ENCODE measurements at regions not wholly inside any gene's neighbourhood (a gene's known extent, or its start where the extent isn't known, plus 50 kb on each side); places are given as distances from the start of the nearest gene placed in this dataset.
"Not testable (repeated sequence)": the region's sequence is repeated elsewhere in the genome, so short reads cannot be mapped to it uniquely, and the experiment has no call there.

GRCh38 chr12:89203144-89203543 is 149.2 kb downstream of the DUSP6 start:
- DNase-seq, result no peak
- in situ Hi-C loops (cut with MboI; ENCODE audit: low pct_unique_long_range_greater_than_20kb, low sequenced_read_pairs), result no loop called here

- no peak for DNase-seq
- in situ Hi-C loops (cut with MboI; ENCODE audit: low pct_unique_long_range_greater_than_20kb, low sequenced_read_pairs), result no loop called here
These were observed 152.1 kb downstream of the DUSP6 start for GRCh38 chr12:89200217-89200616.

GRCh38 chr12:89195470-89195869 is 156.8 kb downstream of the DUSP6 start:
- in situ Hi-C loops (cut with MboI; ENCODE audit: low pct_unique_long_range_greater_than_20kb, low sequenced_read_pairs), result no loop called here
- DNase-seq, result no peak

- in situ Hi-C loops (cut with MboI; ENCODE audit: low pct_unique_long_range_greater_than_20kb, low sequenced_read_pairs), result no loop called here
- DNase-seq, result no peak
These were observed 157.6 kb downstream of the DUSP6 start for GRCh38 chr12:89194683-89195082.

- in situ Hi-C loops (cut with MboI; ENCODE audit: low pct_unique_long_range_greater_than_20kb, low sequenced_read_pairs), result no loop called here
These were observed 159.9 kb downstream of the DUSP6 start for GRCh38 chr12:89192429-89192828.

GRCh38 chr12:89191597-89191996 is 160.7 kb downstream of the DUSP6 start:
- DNase-seq; in situ Hi-C loops (cut with MboI; ENCODE audit: low pct_unique_long_range_greater_than_20kb, low sequenced_read_pairs): not testable (repeated sequence)

More at GRCh38 chr12:89192429-89192828, 159.9 kb downstream of the DUSP6 start:
- DNase-seq, result no peak

GRCh38 chr12:89189448-89189847 is 162.9 kb downstream of the DUSP6 start:
- in situ Hi-C loops (cut with MboI; ENCODE audit: low pct_unique_long_range_greater_than_20kb, low sequenced_read_pairs), result no loop called here
- DNase-seq, result no peak

GRCh38 chr12:89187507-89187906 is 164.8 kb downstream of the DUSP6 start:
- in situ Hi-C loops (cut with MboI; ENCODE audit: low pct_unique_long_range_greater_than_20kb, low sequenced_read_pairs), result no loop called here

GRCh38 chr12:89185889-89186288 is 166.4 kb downstream of the DUSP6 start:
- DNase-seq, result no peak
- in situ Hi-C loops (cut with MboI; ENCODE audit: low pct_unique_long_range_greater_than_20kb, low sequenced_read_pairs), result no loop called here

More at GRCh38 chr12:89187507-89187906, 164.8 kb downstream of the DUSP6 start:
- no peak for DNase-seq

- in situ Hi-C loops (cut with MboI; ENCODE audit: low pct_unique_long_range_greater_than_20kb, low sequenced_read_pairs), result no loop called here
- no peak for DNase-seq
These were observed 167.1 kb downstream of the DUSP6 start for GRCh38 chr12:89185181-89185580.

GRCh38 chr12:89183985-89184435 is 168.3 kb downstream of the DUSP6 start:
- in situ Hi-C loops (cut with MboI; ENCODE audit: low pct_unique_long_range_greater_than_20kb, low sequenced_read_pairs), result no loop called here
- no peak for DNase-seq

- in situ Hi-C loops (cut with MboI; ENCODE audit: low pct_unique_long_range_greater_than_20kb, low sequenced_read_pairs), result no loop called here
- peak; percentile 28 for DNase-seq
These were observed 170.9 kb downstream of the DUSP6 start for GRCh38 chr12:89181271-89181920.

GRCh38 chr12:89180496-89180895 is 171.8 kb downstream of the DUSP6 start:
- in situ Hi-C loops (cut with MboI; ENCODE audit: low pct_unique_long_range_greater_than_20kb, low sequenced_read_pairs), result no loop called here
- DNase-seq, result no peak

- peak; percentile 74 for DNase-seq
- in situ Hi-C loops (cut with MboI; ENCODE audit: low pct_unique_long_range_greater_than_20kb, low sequenced_read_pairs), result no loop called here
These were observed 172.3 kb downstream of the DUSP6 start for GRCh38 chr12:89179983-89180382.

- in situ Hi-C loops (cut with MboI; ENCODE audit: low pct_unique_long_range_greater_than_20kb, low sequenced_read_pairs), result no loop called here
- no peak for DNase-seq
These were observed 173.1 kb downstream of the DUSP6 start for GRCh38 chr12:89179245-89179644.

GRCh38 chr12:89177802-89178395 is 174.4 kb downstream of the DUSP6 start:
- in situ Hi-C loops (cut with MboI; ENCODE audit: low pct_unique_long_range_greater_than_20kb, low sequenced_read_pairs), result no loop called here
- DNase-seq, result no peak

GRCh38 chr12:89176676-89177075 is 175.6 kb downstream of the DUSP6 start:
- DNase-seq, result peak; percentile 47
- in situ Hi-C loops (cut with MboI; ENCODE audit: low pct_unique_long_range_greater_than_20kb, low sequenced_read_pairs), result no loop called here

GRCh38 chr12:89173678-89174077 is 178.6 kb downstream of the DUSP6 start:
- DNase-seq, result no peak
- in situ Hi-C loops (cut with MboI; ENCODE audit: low pct_unique_long_range_greater_than_20kb, low sequenced_read_pairs), result loop anchor here (25.0 kb wide), 1 partner anchor 111 kb away; no protein-coding TSS in a partner anchor

- in situ Hi-C loops (cut with MboI; ENCODE audit: low pct_unique_long_range_greater_than_20kb, low sequenced_read_pairs), result loop anchor here (25.0 kb wide), 1 partner anchor 111 kb away; no protein-coding TSS in a partner anchor
- no peak for DNase-seq
These were observed 179.2 kb downstream of the DUSP6 start for GRCh38 chr12:89173096-89173495.

- in situ Hi-C loops (cut with MboI; ENCODE audit: low pct_unique_long_range_greater_than_20kb, low sequenced_read_pairs), result loop anchor here (25.0 kb wide), 1 partner anchor 110 kb away; no protein-coding TSS in a partner anchor
- DNase-seq, result no peak
These were observed 180.1 kb downstream of the DUSP6 start for GRCh38 chr12:89172224-89172623.

- DNase-seq, result no peak
- in situ Hi-C loops (cut with MboI; ENCODE audit: low pct_unique_long_range_greater_than_20kb, low sequenced_read_pairs), result loop anchor here (25.0 kb wide), 1 partner anchor 107 kb away; no protein-coding TSS in a partner anchor
These were observed 183.0 kb downstream of the DUSP6 start for GRCh38 chr12:89169321-89169720.
